Ishikawa (cell line): ENCODE measurements at regions not wholly inside any gene's neighbourhood (a gene's known extent, or its start where the extent isn't known, plus 50 kb on each side); places are given as distances from the start of the nearest gene placed in this dataset.

Experiments
- CREB1 ChIP-seq: IDR thresholded peaks from 2 replicates; pipeline ENCODE4 v1.6.1; 2012; ENCODE audit warnings: low read depth
- EP300 ChIP-seq: IDR thresholded peaks from 2 replicates; pipeline ENCODE4 v1.6.1; 2012; ENCODE audit warnings: borderline replicate concordance
- NFIC ChIP-seq: IDR thresholded peaks from 2 replicates; pipeline ENCODE4 v1.6.1; 2012
- REST ChIP-seq: IDR thresholded peaks from 2 replicates; pipeline ENCODE4 v1.6.1; 2012; ENCODE audit warnings: low read depth, mild to moderate bottlenecking
- TCF12 ChIP-seq: IDR thresholded peaks from 2 replicates; pipeline ENCODE4 v1.6.1; 2012; ENCODE audit warnings: low read depth
- YY1 ChIP-seq: IDR thresholded peaks from 2 replicates; pipeline ENCODE4 v1.6.1; 2012; ENCODE audit warnings: low read depth

GRCh38 chr13:109454167-109454917 lies 332.0 kb downstream of the IRS2 start:
- TF ChIP-seq YY1 (no peak), REST (no peak), NFIC (no peak), CREB1 (no peak), TCF12 (no peak), EP300 (no peak)
